ENCODE measurements at regions not wholly inside any gene's neighbourhood (a gene's known extent, or its start where the extent isn't known, plus 50 kb on each side); places are given as distances from the start of the nearest gene placed in this dataset.

DNA sequence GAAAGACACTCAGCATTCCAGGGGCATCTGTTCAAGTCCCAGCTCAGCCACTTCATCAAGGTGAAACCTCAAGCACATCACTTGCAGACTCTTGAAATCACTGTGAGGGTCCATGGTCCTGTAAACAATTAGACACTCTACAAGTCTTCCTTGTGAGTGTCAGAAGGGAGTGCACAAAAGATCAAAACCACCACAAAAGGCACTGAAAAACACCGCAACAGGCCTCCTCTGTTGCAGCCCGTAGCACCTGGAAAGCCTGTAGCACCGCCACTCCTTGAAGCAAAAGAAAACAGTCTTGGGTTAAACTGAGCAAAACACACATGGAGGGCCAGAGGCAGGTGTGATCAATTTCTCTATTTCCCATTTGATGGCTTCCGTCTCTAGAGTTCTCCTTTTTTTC, 63.8 kb upstream of the SNRK start:
- TF ChIP-seq TCF12 (IDR thresholded peaks at IDR 0.05; ENCODE audit: low read depth) = no peak
- no peak for TF ChIP-seq REST (IDR thresholded peaks at IDR 0.05; ENCODE audit: low read depth)
- no peak for TF ChIP-seq EGR1 (IDR thresholded peaks at IDR 0.05)
- no peak for TF ChIP-seq ZBTB7A (IDR thresholded peaks at IDR 0.05; ENCODE audit: low read depth)
- no peak for TF ChIP-seq TAF1 (IDR thresholded peaks at IDR 0.05; ENCODE audit: low read depth)
- TF ChIP-seq EP300 (IDR thresholded peaks at IDR 0.05; ENCODE audit: borderline replicate concordance) = no peak
- TF ChIP-seq YY1 (IDR thresholded peaks at IDR 0.05; ENCODE audit: low read depth) = no peak
- no peak for TF ChIP-seq CEBPB (IDR thresholded peaks at IDR 0.05)
- TF ChIP-seq, protein P1, sequence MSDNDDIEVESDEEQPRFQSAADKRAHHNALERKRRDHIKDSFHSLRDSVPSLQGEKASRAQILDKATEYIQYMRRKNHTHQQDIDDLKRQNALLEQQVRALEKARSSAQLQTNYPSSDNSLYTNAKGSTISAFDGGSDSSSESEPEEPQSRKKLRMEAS (IDR thresholded peaks at IDR 0.05) = no peak
- TF ChIP-seq, protein P2, sequence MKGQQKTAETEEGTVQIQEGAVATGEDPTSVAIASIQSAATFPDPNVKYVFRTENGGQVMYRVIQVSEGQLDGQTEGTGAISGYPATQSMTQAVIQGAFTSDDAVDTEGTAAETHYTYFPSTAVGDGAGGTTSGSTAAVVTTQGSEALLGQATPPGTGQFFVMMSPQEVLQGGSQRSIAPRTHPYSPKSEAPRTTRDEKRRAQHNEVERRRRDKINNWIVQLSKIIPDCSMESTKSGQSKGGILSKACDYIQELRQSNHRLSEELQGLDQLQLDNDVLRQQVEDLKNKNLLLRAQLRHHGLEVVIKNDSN (IDR thresholded peaks at IDR 0.05) = no peak
- TF ChIP-seq RAD21 (IDR thresholded peaks at IDR 0.05; ENCODE audit: low read depth) = no peak

Measured in Ishikawa (cell line).